Keratinocyte (primary cell): ENCODE measurements at regions not wholly inside any gene's neighbourhood (a gene's known extent, or its start where the extent isn't known, plus 50 kb on each side); places are given as distances from the start of the nearest gene placed in this dataset.

ENCODE experiments used
- DNase-seq: peaks from one replicate; pipeline ENCODE4 v3.0.0-alpha.2; 2011; ENCODE audit warnings: low read depth, missing footprints, low spot score
- FAIRE-seq: peaks from 2 replicates; lab custom pipeline; 2011; peaks lifted over from hg19 to GRCh38; lab: Jason Lieb, UNC
- H2AFZ ChIP-seq: 2 replicates; pipeline ENCODE4 v1.6.0; 2012; ENCODE audit warnings: low read length, control low read depth, inconsistent platforms; ENCODE audit not compliant: control insufficient read depth
- H3K27ac ChIP-seq: 2 replicates; pipeline ENCODE4 v1.5.1; 2011; ENCODE audit warnings: low read length; ENCODE audit not compliant: control insufficient read depth, insufficient read depth
- H3K27me3 ChIP-seq: 3 replicates; pipeline ENCODE4 v1.6.0; 2011; ENCODE audit warnings: low read length; ENCODE audit not compliant: control insufficient read depth, insufficient read depth; ENCODE audit errors: extremely low read depth
- H3K36me3 ChIP-seq, 2 experiments: 2 replicates in 1 of 2; 3 replicates in 1 of 2; pipeline ENCODE4 v1.5.1; 2011; ENCODE audit warnings: low read length in 2 of 2, mild to moderate bottlenecking in 1 of 2; ENCODE audit not compliant: control insufficient read depth in 2 of 2, insufficient read depth in 2 of 2; ENCODE audit errors: extremely low read depth in 1 of 2
- H3K4me1 ChIP-seq: 3 replicates; pipeline ENCODE4 v1.5.1; 2011; ENCODE audit warnings: low read length; ENCODE audit not compliant: control insufficient read depth, insufficient read depth; ENCODE audit errors: extremely low read depth
- H3K4me2 ChIP-seq: 3 replicates; pipeline ENCODE4 v1.6.0; 2011; ENCODE audit warnings: low read depth, low read length; ENCODE audit not compliant: control insufficient read depth, insufficient read depth; ENCODE audit errors: extremely low read depth
- H3K4me3 ChIP-seq, 3 experiments: fragments of 200-600 bp in 1 of 3; sonication (generic) in 1 of 3; 2 replicates in 2 of 3; 3 replicates in 1 of 3; pipeline ENCODE4 v1.5.1; 2011 to 2016; ENCODE audit warnings: low read length in 3 of 3, mild to moderate bottlenecking in 3 of 3, control low read depth in 2 of 3, inconsistent platforms in 1 of 3, low read depth in 1 of 3, mixed read lengths in 1 of 3, mixed run types in 1 of 3, moderate library complexity in 1 of 3; ENCODE audit not compliant: control insufficient read depth in 2 of 3, insufficient read depth in 2 of 3; ENCODE audit errors: extremely low read depth in 1 of 3
- H3K79me2 ChIP-seq: 2 replicates; pipeline ENCODE4 v1.6.0; 2012; ENCODE audit warnings: low read length; ENCODE audit not compliant: control insufficient read depth, insufficient read depth
- H3K9ac ChIP-seq: 3 replicates; pipeline ENCODE4 v1.6.0; 2011; ENCODE audit warnings: low read length; ENCODE audit not compliant: control insufficient read depth, insufficient read depth; ENCODE audit errors: extremely low read depth
- H3K9me1 ChIP-seq: 3 replicates; pipeline ENCODE4 v1.6.0; 2011; ENCODE audit warnings: low read length; ENCODE audit not compliant: control insufficient read depth, insufficient read depth; ENCODE audit errors: extremely low read depth
- H3K9me3 ChIP-seq: 2 replicates; pipeline ENCODE4 v1.5.1; 2012; ENCODE audit warnings: low read depth, low read length; ENCODE audit not compliant: control insufficient read depth
- H4K20me1 ChIP-seq: 3 replicates; pipeline ENCODE4 v1.6.0; 2011; ENCODE audit warnings: low read length; ENCODE audit not compliant: control insufficient read depth, insufficient read depth; ENCODE audit errors: extremely low read depth
- CTCF ChIP-seq, 3 experiments: IDR thresholded peaks in 1 of 3; conservative IDR thresholded peaks in 1 of 3; optimal IDR thresholded peaks in 1 of 3; 2 replicates in 2 of 3; 3 replicates in 1 of 3; pipeline versions ENCODE3 to v1.5.1; 2011; ENCODE audit warnings: low read length in 3 of 3, mild to moderate bottlenecking in 3 of 3, moderate library complexity in 2 of 3, control low read depth in 1 of 3, inconsistent platforms in 1 of 3; ENCODE audit not compliant: insufficient read depth in 2 of 3; ENCODE audit errors: extremely low read depth in 1 of 3
- EZH2 ChIP-seq: IDR thresholded peaks from one replicate; pipeline ENCODE4 v1.6.1; 2012; ENCODE audit warnings: inconsistent platforms, mild to moderate bottlenecking, low read length, moderate library complexity
- dilution Hi-C: fragments of 300-500 bp; cut with MboI; formaldehyde crosslinking; loops from one replicate; pipeline ENCODE4 v1.7.0; 2020; ENCODE audit warnings: low sequenced_read_pairs; ENCODE audit not compliant: extremely low pct_ligation_motif_present

- no peaks in the 10 kb centered on the region for H3K27me3 ChIP-seq
- H3K4me3 ChIP-seq = no peak overlapping the region
- FAIRE-seq (no peak), DNase-seq (no peak)
- H4K20me1 ChIP-seq = no peaks in the 10 kb centered on the region
- H3K36me3 ChIP-seq = no peaks in the 10 kb centered on the region
- H3K9me3 ChIP-seq = no peaks in the 10 kb centered on the region
- no peaks in the 10 kb centered on the region for H3K9me1 ChIP-seq
- H3K4me1 ChIP-seq = peaks cover 21% of the 10 kb centered on the region
- no peak overlapping the region for H3K9ac ChIP-seq
- peak overlapping the region; percentile 42 for H2AFZ ChIP-seq
- H3K27ac ChIP-seq = no peak overlapping the region
- TF ChIP-seq EZH2 (no peak), CTCF (optimal IDR thresholded peaks at IDR 0.05 in 1 of 3, IDR thresholded peaks at IDR 0.05 in 1 of 3, conservative IDR thresholded peaks at IDR 0.05 in 1 of 3; ENCODE audit: extremely low read depth in 1 of 3, insufficient read depth in 2 of 3, low read length in 3 of 3) (no peak)
- H3K79me2 ChIP-seq = no peaks in the 10 kb centered on the region
- dilution Hi-C loops = no loop called here
- H3K4me2 ChIP-seq = no peak overlapping the region
Observed at GRCh38 chr4:28232951-28233350, 1372.3 kb downstream of the STIM2 start.

- no peak overlapping the region for H3K9ac ChIP-seq
- H3K4me1 ChIP-seq = peaks cover 20% of the 10 kb centered on the region
- H4K20me1 ChIP-seq = no peaks in the 10 kb centered on the region
- H3K9me1 ChIP-seq = no peaks in the 10 kb centered on the region
- TF ChIP-seq EZH2 (no peak), CTCF (optimal IDR thresholded peaks at IDR 0.05 in 1 of 3, IDR thresholded peaks at IDR 0.05 in 1 of 3, conservative IDR thresholded peaks at IDR 0.05 in 1 of 3; ENCODE audit: extremely low read depth in 1 of 3, insufficient read depth in 2 of 3, low read length in 3 of 3) (no peak)
- no peaks in the 10 kb centered on the region for H3K9me3 ChIP-seq
- no peak overlapping the region for H2AFZ ChIP-seq
- H3K79me2 ChIP-seq = no peaks in the 10 kb centered on the region
- no peak overlapping the region for H3K27ac ChIP-seq
- dilution Hi-C loops = no loop called here
- H3K27me3 ChIP-seq = no peaks in the 10 kb centered on the region
- no peak overlapping the region for H3K4me2 ChIP-seq
- no peaks in the 10 kb centered on the region for H3K36me3 ChIP-seq
- FAIRE-seq (no peak), DNase-seq (no peak)
- H3K4me3 ChIP-seq = no peak overlapping the region
Observed at GRCh38 chr4:28233724-28234123, 1373.1 kb downstream of the STIM2 start.
